Endothelial cell of umbilical vein (primary cell): ENCODE measurements at regions not wholly inside any gene's neighbourhood (a gene's known extent, or its start where the extent isn't known, plus 50 kb on each side); places are given as distances from the start of the nearest gene placed in this dataset.

Experiments used
- BruUV-seq: library from RNA; stranded (reverse); fragments of 400-500 nt; replicated peaks from 2 replicates; lab custom pipeline; 2021; lab: Mats Ljungman, UMichigan
- CTCF ChIA-PET: fragments of 300-600, 350-600 bp; sonication (Branson Sonifier 250); formaldehyde crosslinking; loops from one replicate; lab custom pipeline; 2021; ENCODE audit warnings: antibody characterized with exemption, inconsistent platforms; lab: Charles Lee
- POLR2A ChIA-PET: fragments of 300-600, 350-600 bp; sonication (Branson Sonifier 250); formaldehyde crosslinking; loops from one replicate; lab custom pipeline; 2021; ENCODE audit warnings: antibody characterized with exemption, inconsistent platforms; lab: Charles Lee
- DNase-seq: peaks from one replicate; pipeline ENCODE4 v3.0.0-alpha.2; 2011; ENCODE audit warnings: low read depth, low spot score
- FAIRE-seq: peaks from 2 replicates; lab custom pipeline; 2011; peaks lifted over from hg19 to GRCh38; lab: Jason Lieb, UNC
- H2AFZ ChIP-seq: 2 replicates; pipeline ENCODE4 v1.6.0; 2012; ENCODE audit warnings: low read depth, low read length, control low read depth, inconsistent platforms
- H3K27ac ChIP-seq: 2 replicates; pipeline ENCODE4 v1.5.1; 2011; ENCODE audit warnings: low read depth, mild to moderate bottlenecking, control low read depth, low read length, moderate library complexity; ENCODE audit not compliant: insufficient read depth
- H3K27me3 ChIP-seq, 2 experiments: 2 replicates each; pipeline versions ENCODE4 v1.6.0 to v1.6.1; 2011; ENCODE audit warnings: low read length in 2 of 2, mixed read lengths in 1 of 2; ENCODE audit not compliant: control insufficient read depth in 2 of 2, insufficient read depth in 2 of 2
- H3K36me3 ChIP-seq, 2 experiments: 2 replicates in 1 of 2; 3 replicates in 1 of 2; pipeline ENCODE4 v1.5.1; 2011; ENCODE audit warnings: low read length in 2 of 2, mild to moderate bottlenecking in 1 of 2, moderate library complexity in 1 of 2; ENCODE audit not compliant: control insufficient read depth in 2 of 2, insufficient read depth in 2 of 2; ENCODE audit errors: extremely low read depth in 1 of 2
- H3K4me1 ChIP-seq: 3 replicates; pipeline ENCODE4 v1.5.1; 2011; ENCODE audit warnings: mild to moderate bottlenecking, low read length; ENCODE audit not compliant: control insufficient read depth, insufficient read depth; ENCODE audit errors: extremely low read depth
- H3K4me2 ChIP-seq: 2 replicates; pipeline ENCODE4 v1.6.1; 2011; ENCODE audit warnings: low read length, control low read depth, mixed read lengths; ENCODE audit not compliant: insufficient read depth
- H3K4me3 ChIP-seq, 3 experiments: fragments of 200-600 bp in 1 of 3; sonication (generic), shearing (Covaris generic) in 1 of 3; replicated peaks in 1 of 3; 2 replicates each; pipeline ENCODE4 v1.5.1; 2011 to 2016; ENCODE audit warnings: control low read depth in 3 of 3, low read length in 3 of 3, mild to moderate bottlenecking in 2 of 3, inconsistent platforms in 1 of 3, low read depth in 1 of 3, moderate library complexity in 1 of 3; ENCODE audit not compliant: insufficient read depth in 1 of 3
- H3K79me2 ChIP-seq: 2 replicates; pipeline ENCODE4 v1.6.0; 2012; ENCODE audit warnings: low read length, inconsistent platforms; ENCODE audit not compliant: control insufficient read depth, insufficient read depth
- H3K9ac ChIP-seq: replicated peaks from 2 replicates; pipeline ENCODE3; 2011; ENCODE audit warnings: low read length, control low read depth; ENCODE audit not compliant: insufficient read depth; ENCODE audit errors: extremely low read depth
- H3K9me1 ChIP-seq: replicated peaks from 3 replicates; pipeline ENCODE4 v1.6.0; 2011; ENCODE audit warnings: mild to moderate bottlenecking, low read length; ENCODE audit not compliant: control insufficient read depth, insufficient read depth; ENCODE audit errors: extremely low read depth
- H3K9me3 ChIP-seq: replicated peaks from 2 replicates; pipeline ENCODE4 v1.5.1; 2012; ENCODE audit warnings: low read length, inconsistent platforms; ENCODE audit not compliant: control insufficient read depth, insufficient read depth
- H4K20me1 ChIP-seq: replicated peaks from 2 replicates; pipeline ENCODE3; 2011; ENCODE audit warnings: mild to moderate bottlenecking, low read length; ENCODE audit not compliant: control insufficient read depth, insufficient read depth; ENCODE audit errors: extremely low read depth
- CTCF ChIP-seq, 2 donors: IDR thresholded peaks; 1 replicate in 1 of 2; 2 replicates in 1 of 2; pipeline ENCODE4 v1.5.1; 2011; ENCODE audit warnings: low read length in 2 of 2, mild to moderate bottlenecking in 2 of 2, moderate library complexity in 2 of 2, control low read depth in 1 of 2, inconsistent platforms in 1 of 2, low read depth in 1 of 2; ENCODE audit not compliant: insufficient read depth in 1 of 2; ENCODE audit errors: extremely low read depth in 1 of 2
- EZH2 ChIP-seq: IDR thresholded peaks from 2 replicates; pipeline ENCODE4 v1.6.1; 2012; ENCODE audit warnings: borderline replicate concordance, low read depth, mild to moderate bottlenecking, moderate library complexity, low read length, inconsistent platforms; ENCODE audit not compliant: severe bottlenecking
- FOS ChIP-seq: IDR thresholded peaks from 2 replicates; pipeline ENCODE4 v1.6.1; 2011; ENCODE audit warnings: mild to moderate bottlenecking, low read length, moderate library complexity, borderline replicate concordance; ENCODE audit not compliant: insufficient read depth
- GATA2 ChIP-seq: IDR thresholded peaks from 2 replicates; pipeline ENCODE4 v1.7.0; 2011; ENCODE audit warnings: low read depth, mild to moderate bottlenecking, moderate library complexity, mixed read lengths, low read length; ENCODE audit not compliant: insufficient read length, insufficient read depth
- JUN ChIP-seq: IDR thresholded peaks from 2 replicates; pipeline ENCODE4 v1.6.1; 2011; ENCODE audit warnings: borderline replicate concordance, low read depth; ENCODE audit not compliant: insufficient read length, insufficient read depth
- MAX ChIP-seq: IDR thresholded peaks from 2 replicates; pipeline ENCODE4 v1.6.1; 2011; ENCODE audit not compliant: insufficient read depth, insufficient read length
- MYC ChIP-seq: IDR thresholded peaks from one replicate; pipeline ENCODE4 v1.6.1; 2011; ENCODE audit warnings: mild to moderate bottlenecking, low read depth, low read length
- POLR2A ChIP-seq: IDR thresholded peaks from 2 replicates; pipeline ENCODE4 v1.6.1; 2012; ENCODE audit warnings: low read depth, mild to moderate bottlenecking, control low read depth, low read length
- POLR2AphosphoS5 ChIP-seq: IDR thresholded peaks from 2 replicates; pipeline ENCODE4 v1.6.1; 2012; ENCODE audit warnings: low read depth, mild to moderate bottlenecking, control low read depth, low read length, moderate library complexity; ENCODE audit not compliant: insufficient read depth
- dilution Hi-C: fragments of 300-500 bp; cut with MboI; formaldehyde crosslinking; loops from one replicate; pipeline ENCODE4 v1.15.0; 2019; ENCODE audit warnings: low sequenced_read_pairs; ENCODE audit not compliant: extremely low pct_ligation_motif_present
- intact Hi-C: fragments of 100-400 bp; cut with micrococcal nuclease; formaldehyde crosslinking; loops from one replicate; pipeline ENCODE4 v1.10.0; 2022

GRCh38 chr12:29957835-29958234 is 174.1 kb upstream of the TMTC1 start:
- POLR2A ChIA-PET = no interaction called here
- CTCF ChIA-PET = interaction anchor here (1.1 kb wide), 1 partner anchor 26 kb away, joined by 3 read pairs; no protein-coding TSS in a partner anchor

More at GRCh38 chr12:29957835-29958234, 174.1 kb upstream of the TMTC1 start:
- intact Hi-C loops (no loop called here), dilution Hi-C loops (no loop called here)
- H3K9ac ChIP-seq = no peak overlapping the region
- H3K79me2 ChIP-seq = no peaks in the 10 kb centered on the region
- no peak overlapping the region for H3K27ac ChIP-seq
- no peaks in the 10 kb centered on the region for H3K27me3 ChIP-seq
- BruUV-seq = no TSS peak
- no peak overlapping the region for H3K4me2 ChIP-seq
- FAIRE-seq (no peak), DNase-seq (peak; percentile 12)
- H3K9me3 ChIP-seq = no peaks in the 10 kb centered on the region
- no peaks in the 10 kb centered on the region for H3K9me1 ChIP-seq
- H2AFZ ChIP-seq = no peak overlapping the region
- no peak overlapping the region for H3K4me3 ChIP-seq
- H4K20me1 ChIP-seq = no peaks in the 10 kb centered on the region
- TF ChIP-seq EZH2 = no peak
- no peak for TF ChIP-seq FOS
- TF ChIP-seq MYC = no peak
- TF ChIP-seq POLR2AphosphoS5 = no peak
- no peak for TF ChIP-seq CTCF (IDR thresholded peaks at IDR 0.05; ENCODE audit: extremely low read depth in 1 of 2, insufficient read depth in 1 of 2, low read depth in 1 of 2, low read length in 2 of 2)
- no peak for TF ChIP-seq POLR2A
- no peak for TF ChIP-seq MAX
- TF ChIP-seq JUN = no peak
- no peak for TF ChIP-seq GATA2
- H3K36me3 ChIP-seq = no peaks in the 10 kb centered on the region
- no peaks in the 10 kb centered on the region for H3K4me1 ChIP-seq
